ENCODE measurements at regions not wholly inside any gene's neighbourhood (a gene's known extent, or its start where the extent isn't known, plus 50 kb on each side); places are given as distances from the start of the nearest gene placed in this dataset.

- intact Hi-C loops (cut with DNase I), result no loop called here
- DNase-seq (no peak), FAIRE-seq (no peak)
- H3K27ac ChIP-seq (ENCODE audit: low read depth in 2 of 2, low read length in 2 of 2), result no peak overlapping the region
- TF ChIP-seq, protein P1, sequence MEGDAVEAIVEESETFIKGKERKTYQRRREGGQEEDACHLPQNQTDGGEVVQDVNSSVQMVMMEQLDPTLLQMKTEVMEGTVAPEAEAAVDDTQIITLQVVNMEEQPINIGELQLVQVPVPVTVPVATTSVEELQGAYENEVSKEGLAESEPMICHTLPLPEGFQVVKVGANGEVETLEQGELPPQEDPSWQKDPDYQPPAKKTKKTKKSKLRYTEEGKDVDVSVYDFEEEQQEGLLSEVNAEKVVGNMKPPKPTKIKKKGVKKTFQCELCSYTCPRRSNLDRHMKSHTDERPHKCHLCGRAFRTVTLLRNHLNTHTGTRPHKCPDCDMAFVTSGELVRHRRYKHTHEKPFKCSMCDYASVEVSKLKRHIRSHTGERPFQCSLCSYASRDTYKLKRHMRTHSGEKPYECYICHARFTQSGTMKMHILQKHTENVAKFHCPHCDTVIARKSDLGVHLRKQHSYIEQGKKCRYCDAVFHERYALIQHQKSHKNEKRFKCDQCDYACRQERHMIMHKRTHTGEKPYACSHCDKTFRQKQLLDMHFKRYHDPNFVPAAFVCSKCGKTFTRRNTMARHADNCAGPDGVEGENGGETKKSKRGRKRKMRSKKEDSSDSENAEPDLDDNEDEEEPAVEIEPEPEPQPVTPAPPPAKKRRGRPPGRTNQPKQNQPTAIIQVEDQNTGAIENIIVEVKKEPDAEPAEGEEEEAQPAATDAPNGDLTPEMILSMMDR (IDR thresholded peaks at IDR 0.05; ENCODE audit: borderline replicate concordance, extremely low read depth, insufficient read depth), result no peak
- no peaks in the 10 kb centered on the region for H3K36me3 ChIP-seq (ENCODE audit: control insufficient read depth in 2 of 3, insufficient read depth in 3 of 3, low read length in 3 of 3)
- H3K9me3 ChIP-seq (ENCODE audit: control insufficient read depth in 2 of 3, insufficient read depth in 1 of 3, low read length in 3 of 3), result no peaks in the 10 kb centered on the region
- no peaks in the 10 kb centered on the region for H3K4me1 ChIP-seq (ENCODE audit: control insufficient read depth in 2 of 3, insufficient read depth in 2 of 3, low read depth in 1 of 3, low read length in 3 of 3)
- no peak overlapping the region for H3K9ac ChIP-seq (ENCODE audit: low read length in 3 of 3)
- no peak overlapping the region for H3K4me3 ChIP-seq (ENCODE audit: low read length in 3 of 3)
- H3K27me3 ChIP-seq (ENCODE audit: control insufficient read depth, insufficient read depth, low read length), result no peaks in the 10 kb centered on the region
Observed at GRCh38 chr2:221262651-221263050, 309.5 kb downstream of the EPHA4 start.

- Histone ChIP-seq H3K4me1 (ENCODE audit: control insufficient read depth in 2 of 3, insufficient read depth in 2 of 3, low read depth in 1 of 3, low read length in 3 of 3) (no peaks in the 10 kb centered on the region), H3K4me3 (ENCODE audit: low read length in 3 of 3) (no peak overlapping the region), H3K9ac (ENCODE audit: low read length in 3 of 3) (no peak overlapping the region), H3K9me3 (ENCODE audit: control insufficient read depth in 2 of 3, insufficient read depth in 1 of 3, low read length in 3 of 3) (no peaks in the 10 kb centered on the region), H3K36me3 (ENCODE audit: control insufficient read depth in 2 of 3, insufficient read depth in 3 of 3, low read length in 3 of 3) (no peaks in the 10 kb centered on the region), H3K27ac (ENCODE audit: low read depth in 2 of 2, low read length in 2 of 2) (no peak overlapping the region), H3K27me3 (ENCODE audit: control insufficient read depth, insufficient read depth, low read length) (no peaks in the 10 kb centered on the region)
- FAIRE-seq (no peak), DNase-seq (no peak)
- TF ChIP-seq, protein P1 (IDR thresholded peaks at IDR 0.05; ENCODE audit: borderline replicate concordance, extremely low read depth, insufficient read depth), result no peak
- intact Hi-C loops (cut with DNase I), result no loop called here
Observed at GRCh38 chr2:221263573-221263972, 308.5 kb downstream of the EPHA4 start.

DNA sequence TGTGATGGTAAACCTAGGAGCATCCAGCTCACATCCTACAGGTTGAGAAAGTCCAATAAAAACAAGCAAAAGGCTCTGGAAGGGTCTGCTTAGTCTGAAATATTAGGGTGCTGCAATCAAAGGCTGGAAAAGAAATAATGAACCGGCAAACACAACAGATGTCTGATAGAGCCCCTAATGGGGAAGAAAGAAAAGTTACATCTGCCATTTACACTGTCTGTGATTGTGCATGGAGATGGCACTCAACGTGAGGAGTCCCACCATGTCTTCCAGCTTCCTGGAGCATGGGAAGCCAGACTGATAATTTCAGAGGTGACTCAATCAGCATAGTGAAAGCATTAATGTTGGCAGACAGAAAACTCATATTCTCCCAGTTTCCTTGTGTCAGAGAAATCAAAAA is 307.8 kb downstream of the EPHA4 start:
- no peak for DNase-seq
- TF ChIP-seq, protein P1 (IDR thresholded peaks at IDR 0.05; ENCODE audit: borderline replicate concordance, extremely low read depth, insufficient read depth), result no peak
- H3K9ac ChIP-seq (ENCODE audit: low read length in 3 of 3), result no peak overlapping the region
- H3K4me3 ChIP-seq (ENCODE audit: low read length in 3 of 3), result no peak overlapping the region
- no peaks in the 10 kb centered on the region for H3K4me1 ChIP-seq (ENCODE audit: control insufficient read depth in 2 of 3, insufficient read depth in 2 of 3, low read depth in 1 of 3, low read length in 3 of 3)
- intact Hi-C loops (cut with DNase I), result no loop called here
- no peaks in the 10 kb centered on the region for H3K36me3 ChIP-seq (ENCODE audit: control insufficient read depth in 2 of 3, insufficient read depth in 3 of 3, low read length in 3 of 3)
- no peak overlapping the region for H3K27ac ChIP-seq (ENCODE audit: low read depth in 2 of 2, low read length in 2 of 2)
- FAIRE-seq, result no peak
- no peaks in the 10 kb centered on the region for H3K9me3 ChIP-seq (ENCODE audit: control insufficient read depth in 2 of 3, insufficient read depth in 1 of 3, low read length in 3 of 3)
- H3K27me3 ChIP-seq (ENCODE audit: control insufficient read depth, insufficient read depth, low read length), result no peaks in the 10 kb centered on the region

DNA sequence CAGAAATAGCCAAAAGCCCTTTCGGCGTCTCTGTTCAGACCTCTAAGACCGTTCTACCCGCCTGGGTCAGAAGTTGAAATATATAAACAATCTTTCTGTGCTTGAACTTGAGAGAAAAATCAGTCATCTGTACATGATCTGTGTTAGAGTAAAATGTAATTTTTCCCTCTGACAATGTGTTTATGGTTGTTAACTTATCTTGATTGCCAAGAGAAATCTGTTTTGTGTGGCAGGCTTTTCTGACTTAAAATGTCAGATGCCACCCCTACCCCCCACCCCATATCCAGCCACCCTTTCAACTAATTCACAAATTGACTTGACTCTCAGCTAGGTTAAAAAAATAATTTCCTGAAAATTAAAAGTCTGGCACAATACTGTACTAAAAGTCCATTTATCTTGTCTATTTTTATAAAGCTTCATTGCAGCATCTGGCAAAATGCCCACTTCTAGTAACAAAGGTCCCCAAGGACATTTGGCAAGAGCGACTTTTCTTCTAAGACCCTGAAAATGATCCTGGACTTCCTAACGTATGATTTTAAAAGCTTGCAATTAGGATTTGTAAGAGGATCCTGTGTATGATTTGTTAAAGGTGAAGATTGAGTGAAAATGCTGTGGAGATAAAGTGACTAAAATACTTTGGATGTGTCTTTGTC is 304.2 kb downstream of the EPHA4 start:
- intact Hi-C loops (cut with DNase I), result no loop called here
- Histone ChIP-seq H3K4me1 (ENCODE audit: control insufficient read depth in 2 of 3, insufficient read depth in 2 of 3, low read depth in 1 of 3, low read length in 3 of 3) (no peaks in the 10 kb centered on the region), H3K36me3 (ENCODE audit: control insufficient read depth in 2 of 3, insufficient read depth in 3 of 3, low read length in 3 of 3) (no peaks in the 10 kb centered on the region), H3K27ac (ENCODE audit: low read depth in 2 of 2, low read length in 2 of 2) (no peak overlapping the region), H3K27me3 (ENCODE audit: control insufficient read depth, insufficient read depth, low read length) (no peaks in the 10 kb centered on the region), H3K4me3 (ENCODE audit: low read length in 3 of 3) (no peak overlapping the region), H3K9me3 (ENCODE audit: control insufficient read depth in 2 of 3, insufficient read depth in 1 of 3, low read length in 3 of 3) (no peaks in the 10 kb centered on the region), H3K9ac (ENCODE audit: low read length in 3 of 3) (no peak overlapping the region)
- peak in 1 of 5 donors; percentile 47 for DNase-seq
- TF ChIP-seq, protein P1 (IDR thresholded peaks at IDR 0.05; ENCODE audit: borderline replicate concordance, extremely low read depth, insufficient read depth), result no peak
- FAIRE-seq, result no peak

All from kidney (tissue), 13 donors.